ENCODE measurements at regions not wholly inside any gene's neighbourhood (a gene's known extent, or its start where the extent isn't known, plus 50 kb on each side); places are given as distances from the start of the nearest gene placed in this dataset.

DNA sequence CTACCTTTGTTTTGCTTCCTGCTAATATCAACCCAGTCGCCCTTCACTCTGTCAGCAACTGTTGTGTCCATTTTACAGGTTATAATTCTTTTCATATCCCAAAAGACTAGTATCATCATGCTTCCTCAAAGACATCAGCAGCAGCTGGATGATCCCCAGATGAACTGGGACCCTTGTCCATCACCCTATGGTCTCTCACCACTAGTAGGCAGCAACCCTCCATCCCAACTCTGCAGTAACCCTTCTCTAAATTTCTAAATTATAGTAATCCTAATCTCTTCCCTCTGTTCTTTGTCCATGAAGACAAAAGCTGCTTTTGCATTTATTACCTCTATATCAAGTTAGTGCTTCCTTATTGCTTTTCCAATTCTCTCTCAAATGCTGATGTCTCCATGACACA, 1025.8 kb downstream of the FAM181B start:
- no peaks in the 10 kb centered on the region for H3K36me3 Mint-ChIP-seq (ENCODE audit: low read depth, unreplicated experiment)
- no peak overlapping the region for H3K27ac Mint-ChIP-seq (ENCODE audit: unreplicated experiment)
- H3K4me3 Mint-ChIP-seq (ENCODE audit: unreplicated experiment) = no peak overlapping the region
- H3K9me3 Mint-ChIP-seq (ENCODE audit: unreplicated experiment) = no peaks in the 10 kb centered on the region
- DNase-seq (ENCODE audit: low spot score) = no peak
- H3K27me3 Mint-ChIP-seq (ENCODE audit: unreplicated experiment) = no peaks in the 10 kb centered on the region
- H3K4me1 Mint-ChIP-seq (ENCODE audit: unreplicated experiment) = no peaks in the 10 kb centered on the region
- TF ChIP-seq, protein P1, sequence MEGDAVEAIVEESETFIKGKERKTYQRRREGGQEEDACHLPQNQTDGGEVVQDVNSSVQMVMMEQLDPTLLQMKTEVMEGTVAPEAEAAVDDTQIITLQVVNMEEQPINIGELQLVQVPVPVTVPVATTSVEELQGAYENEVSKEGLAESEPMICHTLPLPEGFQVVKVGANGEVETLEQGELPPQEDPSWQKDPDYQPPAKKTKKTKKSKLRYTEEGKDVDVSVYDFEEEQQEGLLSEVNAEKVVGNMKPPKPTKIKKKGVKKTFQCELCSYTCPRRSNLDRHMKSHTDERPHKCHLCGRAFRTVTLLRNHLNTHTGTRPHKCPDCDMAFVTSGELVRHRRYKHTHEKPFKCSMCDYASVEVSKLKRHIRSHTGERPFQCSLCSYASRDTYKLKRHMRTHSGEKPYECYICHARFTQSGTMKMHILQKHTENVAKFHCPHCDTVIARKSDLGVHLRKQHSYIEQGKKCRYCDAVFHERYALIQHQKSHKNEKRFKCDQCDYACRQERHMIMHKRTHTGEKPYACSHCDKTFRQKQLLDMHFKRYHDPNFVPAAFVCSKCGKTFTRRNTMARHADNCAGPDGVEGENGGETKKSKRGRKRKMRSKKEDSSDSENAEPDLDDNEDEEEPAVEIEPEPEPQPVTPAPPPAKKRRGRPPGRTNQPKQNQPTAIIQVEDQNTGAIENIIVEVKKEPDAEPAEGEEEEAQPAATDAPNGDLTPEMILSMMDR (IDR thresholded peaks at IDR 0.05; ENCODE audit: unreplicated experiment) = peak; percentile 35

DNA sequence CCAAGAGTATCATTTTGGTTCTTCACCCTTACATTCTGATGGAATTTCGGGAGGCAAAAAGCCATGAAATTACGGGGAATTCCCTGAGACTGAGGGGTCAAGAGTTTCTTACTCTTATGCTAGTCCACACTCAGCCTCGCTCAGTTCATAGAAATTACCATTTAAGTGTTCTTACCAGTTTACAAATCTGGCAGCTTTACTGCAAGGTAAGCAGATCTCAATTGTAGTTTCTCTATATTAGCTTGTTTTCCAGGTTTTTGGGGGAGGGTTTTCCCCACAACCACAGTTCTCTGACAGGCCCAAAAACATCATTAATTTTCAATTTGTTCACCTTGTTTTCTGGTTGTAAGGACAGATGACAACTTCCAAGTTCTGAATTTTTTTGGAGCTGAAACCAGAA, 1028.4 kb downstream of the FAM181B start:
- Mint-ChIP-seq H3K36me3 (ENCODE audit: low read depth, unreplicated experiment) (no peaks in the 10 kb centered on the region), H3K9me3 (ENCODE audit: unreplicated experiment) (no peaks in the 10 kb centered on the region), H3K27ac (ENCODE audit: unreplicated experiment) (no peak overlapping the region), H3K4me3 (ENCODE audit: unreplicated experiment) (no peak overlapping the region), H3K4me1 (ENCODE audit: unreplicated experiment) (no peaks in the 10 kb centered on the region), H3K27me3 (ENCODE audit: unreplicated experiment) (no peaks in the 10 kb centered on the region)
- no peak for DNase-seq (ENCODE audit: low spot score)
- TF ChIP-seq, protein P1 (IDR thresholded peaks at IDR 0.05; ENCODE audit: unreplicated experiment) = no peak

DNA sequence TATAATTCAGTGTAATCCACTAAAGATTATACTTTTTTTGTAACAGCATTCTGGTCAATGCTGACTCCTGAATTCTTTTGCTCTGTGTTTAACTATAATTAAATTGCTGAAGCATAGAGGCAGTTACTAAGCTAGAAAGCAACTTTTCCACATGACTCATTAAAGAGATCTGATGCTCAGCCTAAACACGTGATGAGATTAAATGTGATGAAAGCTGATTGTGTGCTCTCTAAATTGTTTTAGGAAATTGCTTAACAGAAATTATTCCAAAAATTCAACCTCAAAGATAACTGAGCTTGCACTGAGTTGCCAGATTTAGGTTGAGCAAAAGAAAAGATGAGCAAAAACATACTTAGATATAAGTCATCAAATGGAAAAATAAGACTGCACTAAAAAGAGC, 1033.6 kb downstream of the FAM181B start:
- Mint-ChIP-seq H3K4me1 (ENCODE audit: unreplicated experiment) (no peaks in the 10 kb centered on the region), H3K4me3 (ENCODE audit: unreplicated experiment) (no peak overlapping the region), H3K27me3 (ENCODE audit: unreplicated experiment) (peaks cover 1% of the 10 kb centered on the region), H3K36me3 (ENCODE audit: low read depth, unreplicated experiment) (no peaks in the 10 kb centered on the region), H3K27ac (ENCODE audit: unreplicated experiment) (no peak overlapping the region), H3K9me3 (ENCODE audit: unreplicated experiment) (no peaks in the 10 kb centered on the region)
- TF ChIP-seq, protein P1 (IDR thresholded peaks at IDR 0.05; ENCODE audit: unreplicated experiment) = no peak
- DNase-seq (ENCODE audit: low spot score) = no peak

DNA sequence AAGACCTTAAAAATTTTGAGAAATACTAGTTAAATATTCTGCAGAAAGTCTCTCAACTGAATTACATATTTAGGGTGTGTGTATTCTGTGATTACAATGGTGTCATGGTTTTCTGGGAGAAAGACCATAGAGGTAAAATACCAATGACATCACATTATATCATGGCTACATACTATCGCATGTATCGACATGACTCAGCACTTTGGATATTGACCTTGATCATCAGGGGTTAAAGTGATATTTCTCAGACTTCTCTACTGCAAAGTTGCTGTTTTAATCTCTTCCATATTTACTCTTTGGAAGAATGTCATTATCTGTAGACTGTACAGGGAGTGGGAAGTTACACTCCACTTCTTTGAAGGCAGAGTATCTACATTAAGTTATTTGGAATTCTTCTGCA, 1046.6 kb downstream of the FAM181B start:
- H3K27ac Mint-ChIP-seq (ENCODE audit: unreplicated experiment) = no peak overlapping the region
- DNase-seq (ENCODE audit: low spot score) = no peak
- TF ChIP-seq, protein P1 (IDR thresholded peaks at IDR 0.05; ENCODE audit: unreplicated experiment) = no peak
- H3K36me3 Mint-ChIP-seq (ENCODE audit: low read depth, unreplicated experiment) = no peaks in the 10 kb centered on the region
- no peaks in the 10 kb centered on the region for H3K9me3 Mint-ChIP-seq (ENCODE audit: unreplicated experiment)
- H3K4me1 Mint-ChIP-seq (ENCODE audit: unreplicated experiment) = no peaks in the 10 kb centered on the region
- H3K4me3 Mint-ChIP-seq (ENCODE audit: unreplicated experiment) = no peak overlapping the region
- H3K27me3 Mint-ChIP-seq (ENCODE audit: unreplicated experiment) = no peaks in the 10 kb centered on the region

DNA sequence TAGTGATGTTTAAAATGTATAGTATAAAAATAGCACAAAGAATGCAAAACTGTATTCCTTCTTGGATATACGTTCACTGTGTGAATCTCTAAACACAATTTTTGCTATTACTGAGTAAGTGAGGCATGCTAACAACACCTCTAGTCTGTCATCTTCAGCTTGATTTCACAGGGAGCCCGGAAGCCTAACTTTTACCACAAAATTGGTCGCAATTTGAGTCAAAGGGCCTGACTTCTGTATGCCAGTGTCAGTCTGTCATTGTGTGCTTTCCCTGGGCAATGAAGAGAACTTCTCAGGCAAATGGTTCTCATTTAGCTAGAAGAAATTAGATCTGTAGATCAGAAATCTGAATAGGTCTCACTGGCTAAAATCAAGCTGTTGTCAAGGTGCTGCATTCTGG, 1059.5 kb downstream of the FAM181B start:
- Mint-ChIP-seq H3K36me3 (ENCODE audit: low read depth, unreplicated experiment) (no peaks in the 10 kb centered on the region), H3K27me3 (ENCODE audit: unreplicated experiment) (no peaks in the 10 kb centered on the region), H3K4me3 (ENCODE audit: unreplicated experiment) (no peak overlapping the region), H3K9me3 (ENCODE audit: unreplicated experiment) (no peaks in the 10 kb centered on the region), H3K4me1 (ENCODE audit: unreplicated experiment) (no peaks in the 10 kb centered on the region), H3K27ac (ENCODE audit: unreplicated experiment) (no peak overlapping the region)
- TF ChIP-seq, protein P1 (IDR thresholded peaks at IDR 0.05; ENCODE audit: unreplicated experiment) = no peak
- no peak for DNase-seq (ENCODE audit: low spot score)
